AG04450 (cell line): ENCODE measurements at regions not wholly inside any gene's neighbourhood (a gene's known extent, or its start where the extent isn't known, plus 50 kb on each side); places are given as distances from the start of the nearest gene placed in this dataset.

Experiments
- CTCF ChIA-PET: fragments of 300-600, 350-600 bp; formaldehyde crosslinking; extraction: SDS; loops from one replicate; lab custom pipeline; 2022; ENCODE audit warnings: antibody characterized with exemption, inconsistent platforms; lab: Charles Lee
- POLR2A ChIA-PET: fragments of 350-600 bp; formaldehyde crosslinking; extraction: SDS; loops from one replicate; lab custom pipeline; 2021; ENCODE audit warnings: antibody characterized with exemption, inconsistent platforms; lab: Yijun Ruan, JAX
- DNase-seq: peaks from one replicate; pipeline ENCODE4 v3.0.0-alpha.2; 2011; ENCODE audit warnings: low read depth, low spot score
- H3K27ac ChIP-seq: one replicate; pipeline ENCODE4 v1.5.1; 2012; ENCODE audit warnings: low read depth, low read length, control low read depth
- H3K27me3 ChIP-seq: one replicate; pipeline ENCODE4 v1.6.0; 2012; ENCODE audit warnings: low read length; ENCODE audit not compliant: control insufficient read depth, insufficient read depth
- H3K4me3 ChIP-seq: 2 replicates; pipeline ENCODE4 v1.5.1; 2011; ENCODE audit warnings: mild to moderate bottlenecking, low read depth, low read length, control low read depth
- H3K9me3 ChIP-seq: 2 replicates; pipeline ENCODE4 v1.5.1; 2012; ENCODE audit warnings: low read length; ENCODE audit not compliant: control insufficient read depth, insufficient read depth
- CTCF ChIP-seq: IDR thresholded peaks from 2 replicates; pipeline ENCODE4 v1.5.1; 2011; ENCODE audit warnings: low read depth, low read length, control low read depth, inconsistent platforms

- no peaks in the 10 kb centered on the region for H3K27me3 ChIP-seq
- CTCF ChIA-PET, result no interaction called here
- no peak overlapping the region for H3K27ac ChIP-seq
- no peak for TF ChIP-seq CTCF
- no peak overlapping the region for H3K4me3 ChIP-seq
- POLR2A ChIA-PET, result no interaction called here
- H3K9me3 ChIP-seq, result peaks cover 27% of the 10 kb centered on the region
- DNase-seq, result no peak
Observed at GRCh38 chr19:28076628-28077027, 1136.3 kb downstream of the UQCRFS1 start.

DNA sequence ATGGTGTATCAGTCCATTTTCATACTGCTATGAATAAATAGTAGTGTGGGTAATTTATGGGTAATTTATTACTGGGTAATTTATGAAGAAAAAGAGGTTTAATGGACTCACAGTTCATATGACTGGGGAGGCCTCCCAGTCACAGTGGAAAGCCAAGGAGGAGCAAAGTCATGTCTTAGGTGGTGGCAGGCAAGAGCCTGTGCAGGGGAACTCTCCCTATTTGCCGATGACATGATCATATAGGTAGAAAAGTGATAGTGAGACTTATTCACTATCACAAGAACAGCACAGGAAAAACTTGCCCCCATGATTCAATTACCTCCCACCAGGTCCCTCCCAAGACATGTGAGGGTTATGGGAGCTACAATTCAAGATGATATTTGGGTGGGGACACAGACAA lies 1137.7 kb downstream of the UQCRFS1 start:
- Histone ChIP-seq H3K27me3 (no peaks in the 10 kb centered on the region), H3K4me3 (no peak overlapping the region), H3K27ac (no peak overlapping the region), H3K9me3 (peaks cover 30% of the 10 kb centered on the region)
- ChIA-PET CTCF (no interaction called here), POLR2A (no interaction called here)
- no peak for TF ChIP-seq CTCF
- DNase-seq, result no peak

DNA sequence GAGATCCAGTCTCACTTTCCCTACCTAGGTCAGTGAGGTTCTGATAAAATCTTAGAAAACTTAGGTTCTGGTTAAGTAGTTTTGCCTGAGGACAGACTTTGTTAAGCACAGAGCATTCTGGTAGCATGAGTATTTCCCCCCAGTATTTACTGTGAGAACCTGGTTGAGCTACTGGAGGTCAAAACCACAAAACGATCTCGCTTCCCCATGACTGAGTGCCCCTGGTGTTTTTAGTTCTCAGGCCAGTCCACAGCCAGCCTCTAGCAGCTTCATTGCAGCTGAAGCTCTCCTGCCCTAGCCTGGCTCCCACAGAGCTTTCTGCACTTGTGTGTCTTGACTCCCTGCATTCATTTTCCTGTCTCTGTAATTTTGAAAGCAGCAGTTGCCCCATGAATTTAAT lies 1138.2 kb downstream of the UQCRFS1 start:
- H3K27me3 ChIP-seq, result no peaks in the 10 kb centered on the region
- no peak overlapping the region for H3K4me3 ChIP-seq
- peaks cover 30% of the 10 kb centered on the region for H3K9me3 ChIP-seq
- no peak for DNase-seq
- no peak overlapping the region for H3K27ac ChIP-seq
- POLR2A ChIA-PET, result no interaction called here
- TF ChIP-seq CTCF, result no peak
- CTCF ChIA-PET, result no interaction called here

GRCh38 chr19:28067882-28068281 lies 1145.1 kb downstream of the UQCRFS1 start:
- no peak overlapping the region for H3K4me3 ChIP-seq
- no peak for DNase-seq
- POLR2A ChIA-PET, result no interaction called here
- H3K27ac ChIP-seq, result no peak overlapping the region
- CTCF ChIA-PET, result no interaction called here
- TF ChIP-seq CTCF, result no peak
- H3K27me3 ChIP-seq, result no peaks in the 10 kb centered on the region
- peaks cover 28% of the 10 kb centered on the region for H3K9me3 ChIP-seq

- Histone ChIP-seq H3K27me3 (no peaks in the 10 kb centered on the region), H3K4me3 (no peak overlapping the region), H3K9me3 (peaks cover 37% of the 10 kb centered on the region), H3K27ac (no peak overlapping the region)
- ChIA-PET CTCF (no interaction called here), POLR2A (no interaction called here)
- no peak for DNase-seq
- TF ChIP-seq CTCF, result no peak
Observed at GRCh38 chr19:28066988-28067387, 1146.0 kb downstream of the UQCRFS1 start.
